GM15510 (cell line): ENCODE measurements at regions not wholly inside any gene's neighbourhood (a gene's known extent, or its start where the extent isn't known, plus 50 kb on each side); places are given as distances from the start of the nearest gene placed in this dataset.

Source experiments
- POLR2A ChIP-seq: IDR thresholded peaks from 3 replicates; pipeline ENCODE4 v1.6.1; 2011; ENCODE audit warnings: borderline replicate concordance; ENCODE audit not compliant: insufficient read length; ENCODE audit errors: extremely low read depth

DNA sequence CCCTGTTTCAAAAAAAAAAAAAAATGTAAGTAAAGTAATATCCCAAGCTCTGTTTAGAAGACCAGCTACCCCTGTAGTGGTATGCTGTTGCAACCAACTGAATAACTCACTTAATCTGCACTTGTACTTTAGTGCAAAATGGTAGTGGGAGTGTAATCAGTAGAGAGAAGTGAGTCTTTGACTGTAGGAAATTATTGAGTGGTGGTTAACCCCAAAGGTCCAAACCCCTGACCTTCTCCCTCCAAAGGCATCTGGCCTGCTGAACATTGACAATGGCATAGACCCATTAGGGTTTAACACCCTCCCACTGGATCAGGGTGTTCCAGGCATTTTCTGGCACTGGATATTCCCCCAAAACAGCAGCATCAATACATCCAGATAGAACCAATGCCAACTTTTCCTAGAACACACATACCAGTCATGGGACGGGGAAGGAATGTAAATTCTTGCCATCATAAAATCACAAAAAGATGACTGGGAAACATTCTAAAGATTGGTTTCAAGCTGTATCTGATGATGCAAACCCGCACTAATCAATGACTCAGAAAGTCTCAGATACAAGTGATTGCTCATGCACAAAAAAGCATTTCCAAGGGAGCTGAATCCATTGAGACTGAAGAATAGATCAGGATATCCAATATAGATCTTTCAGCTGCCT, 110.3 kb downstream of the MRPL39 start:
- no peak for TF ChIP-seq POLR2A

DNA sequence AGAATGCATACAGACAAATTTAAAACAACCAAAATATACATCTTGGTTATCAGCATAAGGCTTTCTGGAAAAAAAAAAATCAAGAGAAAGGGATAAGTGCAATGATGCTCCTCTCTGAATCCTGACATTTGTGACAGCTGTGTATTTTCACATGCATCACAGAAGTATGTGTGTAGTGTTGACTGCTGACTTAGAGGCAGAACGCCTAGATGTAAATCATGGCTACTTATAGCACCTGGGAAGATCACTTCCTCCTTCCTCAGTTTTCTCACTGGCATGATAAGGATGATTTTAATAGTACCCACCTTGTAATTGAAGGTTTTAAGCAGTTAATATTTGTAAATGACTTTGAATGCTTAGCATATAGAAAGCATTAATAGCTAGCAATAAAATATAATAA, 112.5 kb downstream of the MRPL39 start:
- no peak for TF ChIP-seq POLR2A

DNA sequence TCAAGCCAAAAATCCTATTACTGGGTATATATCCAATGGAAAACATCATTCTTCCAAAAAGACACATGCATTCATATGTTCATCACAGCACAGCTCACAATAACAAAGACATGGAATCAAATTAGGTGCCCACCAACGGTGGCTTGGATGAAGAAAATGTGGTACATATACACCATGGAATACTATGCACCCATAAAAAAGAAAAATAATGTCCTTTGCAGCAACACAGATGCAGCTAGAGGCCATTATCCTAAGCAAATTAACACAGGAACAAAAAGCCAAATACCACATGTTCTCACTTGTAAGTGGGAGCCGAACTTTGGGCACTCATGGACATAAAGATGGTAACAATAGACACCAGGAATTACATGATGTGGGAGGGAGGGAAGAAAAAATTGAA, 113.6 kb downstream of the MRPL39 start:
- no peak for TF ChIP-seq POLR2A

DNA sequence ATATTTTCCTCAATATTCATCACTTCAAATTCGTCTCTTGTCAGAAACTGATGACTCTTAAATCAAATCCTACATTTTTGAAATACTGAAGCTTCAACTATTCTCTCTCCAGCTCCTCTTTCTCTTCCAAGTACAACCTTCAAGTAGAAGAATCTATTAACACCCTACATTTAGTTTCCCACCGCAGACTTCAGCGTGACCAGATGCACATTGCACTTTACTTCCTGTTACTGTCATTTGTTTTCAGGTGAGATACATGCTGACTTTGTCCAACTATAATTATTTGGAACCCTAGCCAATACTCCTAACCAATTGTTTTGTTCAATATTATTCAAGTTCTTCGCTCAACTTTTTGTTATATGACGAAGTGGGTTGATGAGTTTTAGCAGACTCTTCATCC, 116.0 kb downstream of the MRPL39 start:
- no peak for TF ChIP-seq POLR2A

DNA sequence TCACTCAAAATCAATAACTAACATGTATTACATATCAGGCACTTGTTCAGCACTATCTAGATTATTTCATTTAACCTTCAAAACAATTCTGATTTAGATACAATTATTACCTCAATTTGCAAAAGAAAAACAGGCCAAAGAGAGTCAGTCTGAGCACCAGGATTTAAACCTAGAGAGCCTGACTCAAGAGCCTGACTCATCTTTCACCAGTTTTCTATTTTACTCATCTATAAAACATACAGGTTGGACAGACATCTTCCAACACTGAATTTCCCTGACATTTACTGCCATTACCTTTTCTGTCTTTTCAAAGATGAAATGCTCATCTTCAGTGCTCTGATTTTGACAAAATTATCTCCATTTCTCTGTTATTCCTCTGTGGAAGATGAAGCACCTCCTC, 116.5 kb downstream of the MRPL39 start:
- TF ChIP-seq POLR2A, result no peak

DNA sequence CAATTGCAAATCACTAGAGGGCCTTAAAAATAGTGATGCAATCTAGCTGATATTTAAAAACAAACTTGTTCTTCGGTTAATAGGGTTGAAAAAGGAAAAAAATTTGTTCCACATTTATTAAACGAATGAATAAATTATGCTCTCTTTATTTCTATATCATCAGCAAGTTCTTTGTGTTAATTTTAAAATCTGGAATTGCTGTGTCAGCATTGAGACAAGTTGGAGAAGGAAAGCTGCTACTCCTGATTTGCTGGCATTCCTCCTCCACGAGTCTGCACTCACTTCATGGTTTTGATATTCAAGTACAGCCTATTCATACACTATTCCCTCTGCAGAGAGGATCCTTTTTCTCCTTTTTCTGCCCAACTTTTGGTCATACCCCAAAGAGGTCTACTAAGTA, 117.6 kb downstream of the MRPL39 start:
- TF ChIP-seq POLR2A, result no peak

DNA sequence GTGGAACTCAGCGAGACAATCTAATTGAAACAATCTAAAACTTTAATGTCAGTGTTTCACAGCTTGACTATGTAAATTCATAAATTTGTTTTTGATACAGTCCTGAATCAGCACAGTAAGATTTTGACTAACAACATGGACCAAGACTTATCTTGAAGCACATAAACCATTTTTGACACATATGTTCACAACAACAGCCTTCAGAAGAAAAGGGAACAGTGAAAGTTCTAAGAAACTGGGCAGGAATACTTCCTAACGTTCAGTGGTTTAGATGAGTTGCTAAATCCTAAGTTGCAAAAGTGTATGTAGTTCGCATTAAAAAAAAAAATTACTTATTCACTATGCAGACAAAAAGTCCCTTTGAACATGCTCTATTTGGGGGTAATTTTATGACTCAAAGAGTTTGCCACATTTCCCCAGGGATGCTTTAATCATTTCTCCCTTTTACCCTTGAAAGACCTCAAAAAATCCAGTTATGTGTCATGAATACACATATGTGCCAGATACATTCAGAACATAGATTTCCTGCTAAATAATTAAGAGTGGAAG, 120.2 kb downstream of the MRPL39 start:
- no peak for TF ChIP-seq POLR2A

DNA sequence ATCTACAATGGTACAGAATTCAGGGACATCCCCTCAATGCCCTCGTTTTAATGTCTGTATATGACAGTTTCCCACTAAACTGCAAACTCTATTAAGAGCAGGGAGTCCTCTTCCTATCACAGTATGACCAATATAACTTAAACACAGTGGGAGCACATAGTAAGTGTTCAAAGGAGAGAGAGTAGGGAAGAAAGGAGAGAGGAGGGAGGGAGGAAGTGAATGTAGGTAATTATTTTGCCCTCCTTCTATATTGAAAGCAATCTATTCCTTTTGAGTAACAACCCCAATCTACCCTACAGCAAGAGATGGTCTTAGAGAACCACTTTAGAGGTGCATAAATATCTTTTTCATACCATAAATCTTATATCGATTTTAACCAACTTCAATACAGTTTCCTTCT, 121.4 kb downstream of the MRPL39 start:
- no peak for TF ChIP-seq POLR2A

DNA sequence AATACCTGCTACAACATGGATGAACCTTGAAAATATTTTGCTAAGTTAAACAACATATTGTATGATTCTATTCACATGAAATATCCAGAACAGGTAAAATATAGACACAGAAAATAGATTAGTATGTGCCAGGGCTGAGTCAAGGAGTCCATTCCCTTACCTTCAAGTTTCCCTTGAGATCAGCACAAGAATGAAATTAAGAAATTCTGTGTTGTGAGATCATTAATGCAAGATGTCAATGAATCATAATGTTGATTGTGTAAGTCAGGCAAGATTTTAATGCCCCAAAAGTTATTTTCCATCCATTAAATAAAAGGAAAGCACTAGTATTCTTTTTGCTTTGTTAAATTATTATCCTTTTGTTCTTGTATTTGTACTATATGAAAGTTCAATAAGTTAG, 139.4 kb downstream of the MRPL39 start:
- no peak for TF ChIP-seq POLR2A

DNA sequence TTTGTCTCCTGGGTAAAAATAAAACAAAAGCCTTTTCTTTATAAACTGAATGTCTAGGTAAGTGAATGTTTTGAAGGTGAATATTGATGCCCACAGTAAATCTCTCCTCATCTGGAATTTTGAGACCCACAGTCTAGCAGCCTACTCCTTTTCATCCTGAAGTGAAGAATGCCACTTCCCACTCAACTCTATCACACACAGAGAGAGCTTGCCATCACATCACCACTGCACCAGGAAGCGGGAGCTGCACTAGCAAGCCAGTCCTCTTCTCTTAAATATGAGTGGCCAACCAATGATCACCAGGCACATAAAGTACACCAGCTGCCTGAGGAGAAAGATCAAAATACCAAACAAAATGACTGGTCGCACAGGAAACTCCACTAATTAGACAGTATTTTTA, 140.8 kb downstream of the MRPL39 start:
- TF ChIP-seq POLR2A, result no peak

DNA sequence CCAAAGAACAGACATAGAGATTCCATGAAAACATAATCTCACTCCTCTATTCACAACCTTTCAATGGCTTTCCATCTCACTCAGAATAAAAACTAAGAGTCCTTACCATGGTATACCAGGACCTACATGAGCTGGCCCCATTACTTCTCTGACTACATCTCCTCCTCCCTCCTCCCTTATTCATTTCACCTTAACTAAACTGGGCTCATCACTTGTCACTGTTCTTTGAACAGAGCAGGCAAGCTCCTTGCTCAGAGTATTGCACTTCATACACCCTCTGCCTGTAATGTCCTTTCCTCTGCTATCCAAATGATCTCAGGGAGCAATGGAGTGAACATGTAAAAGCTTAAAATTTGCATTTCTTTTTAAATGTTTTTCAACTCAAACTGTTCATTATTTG, 142.0 kb downstream of the MRPL39 start:
- TF ChIP-seq POLR2A, result no peak

DNA sequence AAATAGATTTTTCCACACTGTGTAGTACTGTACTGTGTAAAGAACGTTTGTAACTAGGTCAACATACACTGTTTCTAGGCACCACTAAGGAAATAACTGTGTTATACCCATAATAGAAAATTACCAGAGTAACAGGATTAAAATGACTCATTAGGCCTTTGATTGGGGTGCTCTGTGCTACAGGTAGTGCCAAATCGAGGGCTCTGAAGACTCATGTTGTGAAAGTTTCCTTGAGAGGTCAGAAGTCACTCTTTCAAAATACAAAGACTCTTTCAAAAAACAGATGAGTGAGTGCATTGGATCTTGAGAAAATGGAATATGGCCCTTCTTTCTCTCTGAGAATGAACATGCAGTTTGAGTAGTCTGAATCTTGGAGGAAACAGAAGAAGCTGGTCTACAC, 143.0 kb downstream of the MRPL39 start:
- TF ChIP-seq POLR2A, result no peak

DNA sequence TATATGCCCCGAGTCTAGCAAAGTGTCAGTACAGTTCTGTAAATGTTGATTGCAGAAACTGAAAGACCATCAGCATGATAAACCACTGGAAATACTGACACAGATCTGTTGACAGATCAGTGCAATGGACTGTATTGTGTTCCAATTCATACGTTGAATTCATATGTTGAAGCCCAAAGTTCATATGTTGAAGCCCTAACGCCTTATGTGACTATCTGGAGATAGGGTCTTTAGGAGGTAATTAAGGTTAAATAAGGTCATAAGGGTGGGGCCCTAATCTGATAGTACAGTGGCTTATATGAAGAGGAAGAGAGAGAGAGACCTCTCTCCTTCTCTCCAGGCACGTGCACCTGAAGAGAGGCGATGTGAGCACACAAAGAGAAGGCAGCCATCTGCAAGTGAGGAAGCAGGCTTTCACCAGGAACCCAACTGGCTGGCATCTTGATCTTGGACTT, 144.7 kb downstream of the MRPL39 start:
- peak; percentile 27 for TF ChIP-seq POLR2A

DNA sequence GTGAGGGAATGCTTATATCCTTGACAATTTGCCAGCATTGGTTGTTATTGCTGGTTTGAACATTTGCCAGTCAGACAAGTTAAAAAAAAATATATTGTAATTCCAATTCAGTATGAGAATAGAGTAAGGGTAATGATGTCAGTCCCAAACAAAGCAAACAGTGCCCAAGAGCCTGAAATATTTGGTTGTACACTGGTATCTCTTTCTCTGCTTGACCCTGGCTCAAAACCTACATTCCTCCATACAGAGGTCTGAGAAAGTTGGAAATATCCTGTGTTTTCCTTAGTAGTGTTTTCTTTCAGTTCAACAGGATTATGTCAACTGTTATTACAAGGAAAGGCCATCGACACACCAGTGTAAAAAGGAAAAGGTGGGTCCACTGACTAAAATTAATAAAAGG, 145.6 kb downstream of the MRPL39 start:
- no peak for TF ChIP-seq POLR2A

DNA sequence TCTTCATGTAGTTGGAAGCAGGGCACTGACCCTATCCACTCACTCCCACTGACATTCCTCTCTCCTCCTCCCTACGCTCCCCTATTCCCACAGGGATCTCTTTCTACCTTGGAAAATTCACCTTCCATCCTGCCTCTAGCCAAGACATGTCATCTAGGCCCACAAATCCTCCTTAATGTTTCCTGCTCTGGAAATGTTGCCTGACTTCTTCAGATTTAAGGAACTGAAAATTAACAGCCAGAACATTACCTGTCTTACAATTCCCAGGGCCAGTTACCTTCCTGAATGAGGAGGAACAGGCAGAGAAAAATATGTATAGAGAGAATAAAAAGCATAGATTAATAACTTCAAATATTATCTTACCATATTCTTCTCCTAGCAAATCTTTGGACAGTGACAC, 147.3 kb downstream of the MRPL39 start:
- TF ChIP-seq POLR2A, result no peak

DNA sequence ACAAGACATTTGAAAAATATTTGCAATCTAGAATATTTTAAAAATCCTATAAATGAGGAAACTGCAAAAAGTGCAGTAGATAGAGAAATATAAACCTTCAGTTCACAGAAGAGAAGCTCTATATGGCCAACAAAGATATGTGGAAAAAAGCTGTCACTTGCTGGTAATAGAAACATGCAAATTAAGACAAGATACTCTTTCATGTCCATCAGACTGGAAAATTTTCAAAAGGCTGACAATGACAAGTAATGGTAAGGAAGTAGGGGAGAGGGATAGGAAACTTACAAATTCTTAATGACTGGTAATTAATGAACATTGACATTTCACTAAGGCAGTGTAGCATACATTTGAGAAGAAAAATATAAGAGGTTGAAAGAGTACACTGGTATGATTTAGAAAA, 147.9 kb downstream of the MRPL39 start:
- TF ChIP-seq POLR2A, result no peak

DNA sequence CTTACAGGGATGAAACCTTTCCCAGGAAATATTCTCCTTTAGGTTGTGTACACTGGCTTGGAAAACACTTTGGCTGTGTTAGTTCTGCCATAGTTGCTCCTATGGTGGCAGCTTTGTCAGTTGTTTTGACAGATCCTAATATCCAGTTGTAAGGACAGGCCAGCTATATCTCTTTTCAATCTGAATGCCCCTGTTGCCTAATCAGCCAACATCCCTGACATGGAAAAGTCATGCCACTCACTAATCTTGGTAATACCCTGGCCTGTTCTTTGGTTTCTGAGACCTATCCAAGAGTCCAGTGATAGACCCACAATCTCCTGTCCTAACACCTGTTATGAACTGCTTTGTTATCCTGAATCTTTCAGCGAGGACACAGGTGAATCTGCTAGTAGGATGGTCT, 148.8 kb downstream of the MRPL39 start:
- TF ChIP-seq POLR2A, result no peak
